ENCODE measurements at regions not wholly inside any gene's neighbourhood (a gene's known extent, or its start where the extent isn't known, plus 50 kb on each side); places are given as distances from the start of the nearest gene placed in this dataset.
"Not testable (repeated sequence)": the region's sequence is repeated elsewhere in the genome, so short reads cannot be mapped to it uniquely, and the experiment has no call there.

GRCh38 chr2:40043641-40044040, 264.6 kb upstream of the THUMPD2 start:
- intact Hi-C loops (cut with micrococcal nuclease): no loop called here

GRCh38 chr2:40043191-40043590, 264.1 kb upstream of the THUMPD2 start:
- intact Hi-C loops (cut with micrococcal nuclease): no loop called here

GRCh38 chr2:40041422-40042382, 262.6 kb upstream of the THUMPD2 start:
- intact Hi-C loops (cut with micrococcal nuclease): no loop called here

- intact Hi-C loops (cut with micrococcal nuclease): loop anchor here (5.0 kb wide), 1 partner anchor 117 kb away; no protein-coding TSS in a partner anchor
Measured at GRCh38 chr2:40039549-40039948, 260.5 kb upstream of the THUMPD2 start.

- intact Hi-C loops (cut with micrococcal nuclease): loop anchor here (5.0 kb wide), 1 partner anchor 116 kb away; no protein-coding TSS in a partner anchor
Measured at GRCh38 chr2:40038646-40039045, 259.6 kb upstream of the THUMPD2 start.

- intact Hi-C loops (cut with micrococcal nuclease): loop anchor here (5.0 kb wide), 1 partner anchor 115 kb away; no protein-coding TSS in a partner anchor
Measured at GRCh38 chr2:40037303-40037702, 258.2 kb upstream of the THUMPD2 start.

GRCh38 chr2:40036241-40036640, 257.2 kb upstream of the THUMPD2 start:
- intact Hi-C loops (cut with micrococcal nuclease): loop anchor here (5.0 kb wide), 1 partner anchor 114 kb away; no protein-coding TSS in a partner anchor

GRCh38 chr2:40034801-40035200, 255.7 kb upstream of the THUMPD2 start:
- intact Hi-C loops (cut with micrococcal nuclease): loop anchor here (5.0 kb wide), 1 partner anchor 112 kb away; no protein-coding TSS in a partner anchor

GRCh38 chr2:40034198-40034597, 255.1 kb upstream of the THUMPD2 start:
- intact Hi-C loops (cut with micrococcal nuclease): no loop called here

- intact Hi-C loops (cut with micrococcal nuclease): no loop called here
Measured at GRCh38 chr2:40033781-40034180, 254.7 kb upstream of the THUMPD2 start.

- intact Hi-C loops (cut with micrococcal nuclease): no loop called here
Measured at GRCh38 chr2:40032650-40033319, 253.7 kb upstream of the THUMPD2 start.

- intact Hi-C loops (cut with micrococcal nuclease): no loop called here
Measured at GRCh38 chr2:40030456-40030975, 251.5 kb upstream of the THUMPD2 start.

GRCh38 chr2:40028792-40029488, 249.9 kb upstream of the THUMPD2 start:
- intact Hi-C loops (cut with micrococcal nuclease): no loop called here

- intact Hi-C loops (cut with micrococcal nuclease): no loop called here
Measured at GRCh38 chr2:40027968-40028367, 248.9 kb upstream of the THUMPD2 start.

GRCh38 chr2:40025276-40025675, 246.2 kb upstream of the THUMPD2 start:
- intact Hi-C loops (cut with micrococcal nuclease): not testable (repeated sequence)

- intact Hi-C loops (cut with micrococcal nuclease): no loop called here
Measured at GRCh38 chr2:40020997-40021396, 241.9 kb upstream of the THUMPD2 start.

GRCh38 chr2:40016151-40016885, 237.3 kb upstream of the THUMPD2 start:
- intact Hi-C loops (cut with micrococcal nuclease): no loop called here

GRCh38 chr2:40013962-40014361, 234.9 kb upstream of the THUMPD2 start:
- intact Hi-C loops (cut with micrococcal nuclease): not testable (repeated sequence)

GRCh38 chr2:40004336-40004735, 225.3 kb upstream of the THUMPD2 start:
- intact Hi-C loops (cut with micrococcal nuclease): no loop called here

- intact Hi-C loops (cut with micrococcal nuclease): no loop called here
Measured at GRCh38 chr2:40002339-40002738, 223.3 kb upstream of the THUMPD2 start.
